ENCODE measurements at regions not wholly inside any gene's neighbourhood (a gene's known extent, or its start where the extent isn't known, plus 50 kb on each side); places are given as distances from the start of the nearest gene placed in this dataset.

GRCh38 chr4:129916991-129917390 lies 821.0 kb downstream of the C4orf33 start:
- Mint-ChIP-seq H3K27me3 (ENCODE audit: unreplicated experiment) (no peaks in the 10 kb centered on the region), H3K4me3 (ENCODE audit: unreplicated experiment) (no peak overlapping the region), H3K36me3 (ENCODE audit: unreplicated experiment) (no peaks in the 10 kb centered on the region), H3K9me3 (ENCODE audit: unreplicated experiment) (no peaks in the 10 kb centered on the region), H3K4me1 (ENCODE audit: low read depth, unreplicated experiment) (peaks cover 4% of the 10 kb centered on the region), H3K27ac (ENCODE audit: unreplicated experiment) (no peak overlapping the region)
- DNase-seq: no peak
- no peak for TF ChIP-seq CTCF (IDR thresholded peaks at IDR 0.05; ENCODE audit: partially characterized antibody, unreplicated experiment)

- Mint-ChIP-seq H3K9me3 (ENCODE audit: unreplicated experiment) (no peaks in the 10 kb centered on the region), H3K36me3 (ENCODE audit: unreplicated experiment) (no peaks in the 10 kb centered on the region), H3K27ac (ENCODE audit: unreplicated experiment) (no peak overlapping the region), H3K27me3 (ENCODE audit: unreplicated experiment) (no peaks in the 10 kb centered on the region), H3K4me1 (ENCODE audit: low read depth, unreplicated experiment) (peaks cover 4% of the 10 kb centered on the region), H3K4me3 (ENCODE audit: unreplicated experiment) (no peak overlapping the region)
- DNase-seq: no peak
- no peak for TF ChIP-seq CTCF (IDR thresholded peaks at IDR 0.05; ENCODE audit: partially characterized antibody, unreplicated experiment)
Measured at GRCh38 chr4:129917651-129918050, 821.7 kb downstream of the C4orf33 start.

- Mint-ChIP-seq H3K27me3 (ENCODE audit: unreplicated experiment) (no peaks in the 10 kb centered on the region), H3K4me3 (ENCODE audit: unreplicated experiment) (no peak overlapping the region), H3K4me1 (ENCODE audit: low read depth, unreplicated experiment) (no peaks in the 10 kb centered on the region), H3K27ac (ENCODE audit: unreplicated experiment) (no peak overlapping the region), H3K9me3 (ENCODE audit: unreplicated experiment) (no peaks in the 10 kb centered on the region), H3K36me3 (ENCODE audit: unreplicated experiment) (no peaks in the 10 kb centered on the region)
- no peak for TF ChIP-seq CTCF (IDR thresholded peaks at IDR 0.05; ENCODE audit: partially characterized antibody, unreplicated experiment)
- no peak for DNase-seq
Measured at GRCh38 chr4:129926936-129927335, 831.0 kb downstream of the C4orf33 start.

GRCh38 chr4:129929052-129929451 lies 833.1 kb downstream of the C4orf33 start:
- Mint-ChIP-seq H3K36me3 (ENCODE audit: unreplicated experiment) (no peaks in the 10 kb centered on the region), H3K9me3 (ENCODE audit: unreplicated experiment) (no peaks in the 10 kb centered on the region), H3K4me1 (ENCODE audit: low read depth, unreplicated experiment) (no peaks in the 10 kb centered on the region), H3K4me3 (ENCODE audit: unreplicated experiment) (no peak overlapping the region), H3K27ac (ENCODE audit: unreplicated experiment) (no peak overlapping the region), H3K27me3 (ENCODE audit: unreplicated experiment) (no peaks in the 10 kb centered on the region)
- peak; percentile 65 for TF ChIP-seq CTCF (IDR thresholded peaks at IDR 0.05; ENCODE audit: partially characterized antibody, unreplicated experiment)
- DNase-seq: no peak

- Mint-ChIP-seq H3K9me3 (ENCODE audit: unreplicated experiment) (no peaks in the 10 kb centered on the region), H3K36me3 (ENCODE audit: unreplicated experiment) (no peaks in the 10 kb centered on the region), H3K4me1 (ENCODE audit: low read depth, unreplicated experiment) (no peaks in the 10 kb centered on the region), H3K27ac (ENCODE audit: unreplicated experiment) (no peak overlapping the region), H3K27me3 (ENCODE audit: unreplicated experiment) (no peaks in the 10 kb centered on the region), H3K4me3 (ENCODE audit: unreplicated experiment) (no peak overlapping the region)
- DNase-seq: no peak
- no peak for TF ChIP-seq CTCF (IDR thresholded peaks at IDR 0.05; ENCODE audit: partially characterized antibody, unreplicated experiment)
Measured at GRCh38 chr4:129929984-129930383, 834.0 kb downstream of the C4orf33 start.

Measured in glutamatergic neuron (in vitro differentiated cells).